ENCODE measurements at regions not wholly inside any gene's neighbourhood (a gene's known extent, or its start where the extent isn't known, plus 50 kb on each side); places are given as distances from the start of the nearest gene placed in this dataset.

DNA sequence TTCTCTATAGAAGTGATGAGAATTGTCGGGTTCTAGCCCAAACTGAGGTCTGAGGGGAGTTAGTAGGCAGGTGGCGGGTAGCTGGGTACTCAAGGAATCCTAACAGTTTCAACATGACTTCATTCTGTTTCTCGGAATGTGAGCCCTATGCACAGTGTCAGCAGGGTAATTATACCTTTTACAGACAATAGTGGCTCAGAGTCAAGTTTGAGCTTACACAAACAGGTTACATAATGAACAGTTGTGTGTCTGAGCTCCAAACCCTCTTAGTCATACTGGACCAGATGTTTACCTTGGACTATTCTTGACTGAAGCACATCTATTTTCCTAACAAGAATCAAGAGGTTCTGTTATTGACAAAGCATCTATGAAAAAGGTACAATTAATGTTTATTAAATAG is 1066.7 kb upstream of the PCDH20 start:
- TF ChIP-seq, protein P1, sequence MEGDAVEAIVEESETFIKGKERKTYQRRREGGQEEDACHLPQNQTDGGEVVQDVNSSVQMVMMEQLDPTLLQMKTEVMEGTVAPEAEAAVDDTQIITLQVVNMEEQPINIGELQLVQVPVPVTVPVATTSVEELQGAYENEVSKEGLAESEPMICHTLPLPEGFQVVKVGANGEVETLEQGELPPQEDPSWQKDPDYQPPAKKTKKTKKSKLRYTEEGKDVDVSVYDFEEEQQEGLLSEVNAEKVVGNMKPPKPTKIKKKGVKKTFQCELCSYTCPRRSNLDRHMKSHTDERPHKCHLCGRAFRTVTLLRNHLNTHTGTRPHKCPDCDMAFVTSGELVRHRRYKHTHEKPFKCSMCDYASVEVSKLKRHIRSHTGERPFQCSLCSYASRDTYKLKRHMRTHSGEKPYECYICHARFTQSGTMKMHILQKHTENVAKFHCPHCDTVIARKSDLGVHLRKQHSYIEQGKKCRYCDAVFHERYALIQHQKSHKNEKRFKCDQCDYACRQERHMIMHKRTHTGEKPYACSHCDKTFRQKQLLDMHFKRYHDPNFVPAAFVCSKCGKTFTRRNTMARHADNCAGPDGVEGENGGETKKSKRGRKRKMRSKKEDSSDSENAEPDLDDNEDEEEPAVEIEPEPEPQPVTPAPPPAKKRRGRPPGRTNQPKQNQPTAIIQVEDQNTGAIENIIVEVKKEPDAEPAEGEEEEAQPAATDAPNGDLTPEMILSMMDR (IDR thresholded peaks at IDR 0.05; ENCODE audit: insufficient read depth, low read depth, low read length): no peak
- no peak for TF ChIP-seq EZH2 (IDR thresholded peaks at IDR 0.05; ENCODE audit: insufficient read depth, low read length)

All from astrocyte (in vitro differentiated cells and primary cell).